Lung (tissue), 11 donors: ENCODE measurements at regions not wholly inside any gene's neighbourhood (a gene's known extent, or its start where the extent isn't known, plus 50 kb on each side); places are given as distances from the start of the nearest gene placed in this dataset.

Source experiments
- ATAC-seq: fragments of 200-7000 bp; cut with Tn5 transposase; one replicate; pipeline ENCODE4 v1.9.1; 2020; ENCODE audit warnings: moderate number of reproducible peaks; ENCODE audit not compliant: insufficient read depth, low FRiP score
- DNase-seq, 3 donors: peaks; one replicate each; pipeline ENCODE4 v3.0.0-alpha.2; 2013 to 2017
- H3K27ac ChIP-seq, 2 donors: one replicate each; pipeline ENCODE4 v1.5.1; 2013; ENCODE audit warnings: mild to moderate bottlenecking in 2 of 2, moderate library complexity in 2 of 2, control low read depth in 1 of 2, inconsistent platforms in 1 of 2, low read depth in 1 of 2, low read length in 1 of 2
- H3K27me3 ChIP-seq, 3 donors: one replicate each; pipeline ENCODE4 v1.5.1; 2013; ENCODE audit warnings: low read length in 2 of 3; ENCODE audit not compliant: control insufficient read depth in 3 of 3, insufficient read depth in 3 of 3
- H3K36me3 ChIP-seq, 4 donors: one replicate each; pipeline ENCODE4 v1.5.1; 2013; ENCODE audit warnings: low read length in 4 of 4, mild to moderate bottlenecking in 1 of 4, moderate library complexity in 1 of 4; ENCODE audit not compliant: control insufficient read depth in 4 of 4, insufficient read depth in 4 of 4
- H3K4me1 ChIP-seq, 5 donors: one replicate each; pipeline ENCODE4 v1.5.1; 2013; ENCODE audit warnings: low read length in 5 of 5, mild to moderate bottlenecking in 2 of 5, moderate library complexity in 1 of 5; ENCODE audit not compliant: control insufficient read depth in 5 of 5, insufficient read depth in 5 of 5
- H3K4me3 ChIP-seq: one replicate; pipeline ENCODE4 v1.5.1; 2013; ENCODE audit warnings: mild to moderate bottlenecking, control low read depth, moderate library complexity
- H3K9ac ChIP-seq, 2 donors: one replicate each; pipeline ENCODE4 v1.5.1; 2013; ENCODE audit warnings: low read length in 2 of 2, control low read depth in 1 of 2; ENCODE audit not compliant: insufficient read depth in 1 of 2
- H3K9me3 ChIP-seq, 4 donors: one replicate each; pipeline ENCODE4 v1.5.1; 2013; ENCODE audit warnings: low read length in 3 of 4, mild to moderate bottlenecking in 1 of 4, moderate library complexity in 1 of 4; ENCODE audit not compliant: control insufficient read depth in 4 of 4, insufficient read depth in 3 of 4
- CTCF ChIP-seq: IDR thresholded peaks from 2 replicates; pipeline ENCODE4 v1.5.1; 2012; ENCODE audit warnings: mild to moderate bottlenecking; ENCODE audit errors: control extremely low read depth, extremely low read depth
- WGBS, 2 donors: extraction: QIAGEN DNeasy Blood & Tissue Kit; methylation state at CpG; one replicate each; pipeline ENCODE4 v1.1.7; 2013; 5-methylcytosine and 5-hydroxymethylcytosine counted together
- donor health status: control.
- donor health status: control.
- donor health status: Bipolar disorder and iron deficiency.
- donor health status: healthy.
- donor health status: DM: yes; HTN: yes; CAD: no.

- Histone ChIP-seq H3K4me3 (no peak overlapping the region), H3K36me3 (no peaks in the 10 kb centered on the region), H3K4me1 (no peaks in the 10 kb centered on the region), H3K9me3 (peaks cover 0 to 4% (median 0%) of the 10 kb centered on the region in 4 donors), H3K27ac (no peak overlapping the region), H3K9ac (no peak overlapping the region), H3K27me3 (no peaks in the 10 kb centered on the region)
- ATAC-seq (no peak), DNase-seq (no peak)
- TF ChIP-seq CTCF, result no peak
- 51 to 56% methylated on average over 2 of the region's 2 CpGs for WGBS, 2 donors
Observed at GRCh38 chr12:23168459-23168858, 543.5 kb downstream of the ETNK1 start.

DNA sequence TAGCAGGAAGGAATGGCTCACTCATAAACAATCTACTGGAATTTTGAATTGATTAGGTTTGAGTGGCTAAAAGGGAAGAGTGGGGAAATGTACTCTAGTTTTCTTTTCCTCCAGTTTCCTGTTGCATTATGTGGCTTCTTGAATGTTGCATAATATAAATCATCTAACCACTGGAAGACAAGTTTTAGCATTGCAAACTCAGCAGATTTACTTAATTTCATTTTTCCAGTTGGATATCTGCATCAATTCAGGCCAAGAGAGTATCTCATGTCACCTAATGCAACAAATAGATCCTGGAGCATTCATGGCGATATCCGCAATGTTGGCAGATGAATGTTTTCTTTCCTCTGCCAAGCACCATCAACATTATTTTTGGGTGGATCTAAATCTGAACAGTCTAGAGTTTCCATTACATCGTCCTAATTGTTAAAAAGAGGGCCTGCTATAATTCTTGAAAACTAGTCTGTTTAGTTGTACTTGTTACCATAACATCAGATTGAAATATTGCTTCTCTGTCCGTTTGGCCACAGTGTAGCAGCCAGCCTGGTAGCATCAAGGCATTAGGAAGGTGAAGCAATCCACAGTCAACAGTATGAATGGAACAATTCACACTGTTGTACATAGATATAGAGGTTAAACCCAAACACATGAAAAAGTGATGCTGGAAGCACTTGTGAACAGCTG, 544.2 kb downstream of the ETNK1 start:
- H3K27me3 ChIP-seq, result no peaks in the 10 kb centered on the region
- H3K9me3 ChIP-seq, result peaks cover 0 to 4% (median 0%) of the 10 kb centered on the region in 4 donors
- peak in 1 of 3 donors; percentile 2 for DNase-seq
- H3K9ac ChIP-seq, result no peak overlapping the region
- no peaks in the 10 kb centered on the region for H3K4me1 ChIP-seq
- no peaks in the 10 kb centered on the region for H3K36me3 ChIP-seq
- H3K4me3 ChIP-seq, result no peak overlapping the region
- no peak for TF ChIP-seq CTCF
- no peak overlapping the region for H3K27ac ChIP-seq
- ATAC-seq, result no peak
- 72 to 75% methylated on average over 4 of the region's 4 CpGs for WGBS, 2 donors

- WGBS, 2 donors, result 76 to 80% methylated on average over 3 of the region's 3 CpGs
- Histone ChIP-seq H3K4me3 (no peak overlapping the region), H3K4me1 (no peaks in the 10 kb centered on the region), H3K36me3 (no peaks in the 10 kb centered on the region), H3K9me3 (peaks cover 0 to 4% (median 0%) of the 10 kb centered on the region in 4 donors), H3K27me3 (no peaks in the 10 kb centered on the region), H3K27ac (no peak overlapping the region), H3K9ac (no peak overlapping the region)
- DNase-seq, result peak in 1 of 3 donors; percentile 0
- ATAC-seq, result no peak
- TF ChIP-seq CTCF, result no peak
Observed at GRCh38 chr12:23169696-23170013, 544.7 kb downstream of the ETNK1 start.

GRCh38 chr12:23174917-23175316, 549.9 kb downstream of the ETNK1 start:
- ATAC-seq (no peak), DNase-seq (no peak)
- Histone ChIP-seq H3K9ac (no peak overlapping the region), H3K9me3 (no peaks in the 10 kb centered on the region), H3K36me3 (no peaks in the 10 kb centered on the region), H3K27me3 (no peaks in the 10 kb centered on the region), H3K4me3 (no peak overlapping the region), H3K27ac (no peak overlapping the region), H3K4me1 (no peaks in the 10 kb centered on the region)
- TF ChIP-seq CTCF, result no peak
- WGBS, 2 donors, result 36 to 95% methylated on average over 1 of the region's 1 CpG
